Esophagus squamous epithelium (tissue), 5 donors: ENCODE measurements at regions not wholly inside any gene's neighbourhood (a gene's known extent, or its start where the extent isn't known, plus 50 kb on each side); places are given as distances from the start of the nearest gene placed in this dataset.
A peak's percentile ranks its signal among the peaks of the same experiment; 100 is the strongest.
"Not testable (repeated sequence)": the region's sequence is repeated elsewhere in the genome, so short reads cannot be mapped to it uniquely, and the experiment has no call there.

Experiments used
- DNase-seq: peaks from one replicate; lab custom pipeline; 2025; lab: John Stamatoyannopoulos, UW
- H3K27ac ChIP-seq, 4 donors: fragments of 200-600 bp; sonication (generic); one replicate each; pipeline ENCODE4 v1.5.1; 2016 to 2019; ENCODE audit warnings: mild to moderate bottlenecking in 1 of 4
- H3K27me3 ChIP-seq, 4 donors: fragments of 200-600 bp; sonication (generic); 1 replicate in 3 of 4; 2 replicates in 1 of 4; pipeline versions ENCODE4 v1.5.1 to v1.6.0; 2017 to 2021; ENCODE audit warnings: antibody characterized with exemption in 1 of 4
- H3K36me3 ChIP-seq, 3 donors: fragments of 200-600 bp; sonication (generic); one replicate each; pipeline ENCODE4 v1.5.1; 2016 to 2019
- H3K4me1 ChIP-seq, 3 donors: fragments of 200-600 bp; sonication (generic); one replicate each; pipeline ENCODE4 v1.5.1; 2017 to 2019
- H3K4me3 ChIP-seq, 4 donors: fragments of 200-600 bp; sonication (generic); 1 replicate in 3 of 4; 2 replicates in 1 of 4; pipeline ENCODE4 v1.5.1; 2016 to 2019; ENCODE audit warnings: mild to moderate bottlenecking in 2 of 4, moderate library complexity in 1 of 4
- H3K9me3 ChIP-seq, 3 donors: fragments of 200-600 bp; sonication (generic); one replicate each; pipeline ENCODE4 v1.5.1; 2016 to 2019
- POLR2A ChIP-seq, 4 donors: fragments of 450-650 bp; IDR thresholded peaks; one replicate each; pipeline ENCODE4 v1.6.1; 2017; ENCODE audit warnings: antibody characterized with exemption in 4 of 4, mild to moderate bottlenecking in 4 of 4, moderate library complexity in 3 of 4
- WGBS, 2 donors: methylation state at CpG; one replicate each; pipeline ENCODE4 v1.1.5; 2018; 5-methylcytosine and 5-hydroxymethylcytosine counted together
- intact Hi-C: fragments of 100-400 bp; cut with DNase I; formaldehyde crosslinking; loops from one replicate; pipeline ENCODE4 v1.15.0; 2022
- TF ChIP-seq, protein P1 (sequence below), 6 experiments: fragments of 450-650 bp in 4 of 6; fragments of 200-600 bp in 2 of 6; sonication (generic) in 2 of 6; IDR thresholded peaks; one replicate each; pipeline ENCODE4 v1.5.1; 2016 to 2019; ENCODE audit warnings: antibody characterized with exemption in 6 of 6, mild to moderate bottlenecking in 4 of 6, moderate library complexity in 4 of 6
- donor health status: DM: yes; HTN: yes; CAD: no.

GRCh38 chr16:35574454-35575431 lies 2115.3 kb downstream of the TP53TG3F start:
- no peaks in the 10 kb centered on the region for H3K4me1 ChIP-seq
- no peak for TF ChIP-seq POLR2A (IDR thresholded peaks at IDR 0.05)
- TF ChIP-seq, protein P1, sequence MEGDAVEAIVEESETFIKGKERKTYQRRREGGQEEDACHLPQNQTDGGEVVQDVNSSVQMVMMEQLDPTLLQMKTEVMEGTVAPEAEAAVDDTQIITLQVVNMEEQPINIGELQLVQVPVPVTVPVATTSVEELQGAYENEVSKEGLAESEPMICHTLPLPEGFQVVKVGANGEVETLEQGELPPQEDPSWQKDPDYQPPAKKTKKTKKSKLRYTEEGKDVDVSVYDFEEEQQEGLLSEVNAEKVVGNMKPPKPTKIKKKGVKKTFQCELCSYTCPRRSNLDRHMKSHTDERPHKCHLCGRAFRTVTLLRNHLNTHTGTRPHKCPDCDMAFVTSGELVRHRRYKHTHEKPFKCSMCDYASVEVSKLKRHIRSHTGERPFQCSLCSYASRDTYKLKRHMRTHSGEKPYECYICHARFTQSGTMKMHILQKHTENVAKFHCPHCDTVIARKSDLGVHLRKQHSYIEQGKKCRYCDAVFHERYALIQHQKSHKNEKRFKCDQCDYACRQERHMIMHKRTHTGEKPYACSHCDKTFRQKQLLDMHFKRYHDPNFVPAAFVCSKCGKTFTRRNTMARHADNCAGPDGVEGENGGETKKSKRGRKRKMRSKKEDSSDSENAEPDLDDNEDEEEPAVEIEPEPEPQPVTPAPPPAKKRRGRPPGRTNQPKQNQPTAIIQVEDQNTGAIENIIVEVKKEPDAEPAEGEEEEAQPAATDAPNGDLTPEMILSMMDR (IDR thresholded peaks at IDR 0.05) = no peak
- intact Hi-C loops = no loop called here
- no peaks in the 10 kb centered on the region for H3K36me3 ChIP-seq
- no peak for DNase-seq
- no peak overlapping the region for H3K27ac ChIP-seq
- WGBS, 2 donors = 63 to 87% methylated on average over 6 to 13 of the region's 60 CpGs
- H3K4me3 ChIP-seq = no peak overlapping the region
- no peaks in the 10 kb centered on the region for H3K27me3 ChIP-seq
- peaks cover 0 to 36% (median 6%) of the 10 kb centered on the region in 3 donors for H3K9me3 ChIP-seq

DNA sequence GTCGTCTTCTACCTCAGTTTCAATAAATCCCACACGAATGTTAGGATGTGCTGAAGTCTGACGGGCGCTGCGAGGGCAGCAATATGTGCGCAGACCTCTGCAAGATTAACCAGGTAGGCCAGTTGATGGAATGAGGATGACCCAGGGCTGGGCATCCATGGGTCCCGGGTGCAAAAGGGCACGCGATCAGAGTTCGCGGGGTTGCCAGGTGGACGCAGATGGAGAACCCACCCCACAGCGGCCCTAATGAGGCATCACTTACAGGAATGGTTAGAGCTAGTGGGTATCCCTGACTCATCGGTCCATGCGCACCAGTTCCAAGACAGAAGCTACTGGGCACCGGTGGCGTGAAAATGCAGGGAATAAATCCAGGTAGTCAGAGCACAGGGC lies 2116.0 kb downstream of the TP53TG3F start:
- intact Hi-C loops = no loop called here
- TF ChIP-seq POLR2A (IDR thresholded peaks at IDR 0.05) = no peak
- TF ChIP-seq, protein P1 (IDR thresholded peaks at IDR 0.05) = no peak
- no peaks in the 10 kb centered on the region for H3K4me1 ChIP-seq
- 74 to 79% methylated on average over 8 to 12 of the region's 17 CpGs for WGBS, 2 donors
- H3K27me3 ChIP-seq = no peaks in the 10 kb centered on the region
- peaks cover 0 to 41% (median 6%) of the 10 kb centered on the region in 3 donors for H3K9me3 ChIP-seq
- no peaks in the 10 kb centered on the region for H3K36me3 ChIP-seq
- no peak for DNase-seq
- H3K27ac ChIP-seq = no peak overlapping the region
- H3K4me3 ChIP-seq = no peak overlapping the region

DNA sequence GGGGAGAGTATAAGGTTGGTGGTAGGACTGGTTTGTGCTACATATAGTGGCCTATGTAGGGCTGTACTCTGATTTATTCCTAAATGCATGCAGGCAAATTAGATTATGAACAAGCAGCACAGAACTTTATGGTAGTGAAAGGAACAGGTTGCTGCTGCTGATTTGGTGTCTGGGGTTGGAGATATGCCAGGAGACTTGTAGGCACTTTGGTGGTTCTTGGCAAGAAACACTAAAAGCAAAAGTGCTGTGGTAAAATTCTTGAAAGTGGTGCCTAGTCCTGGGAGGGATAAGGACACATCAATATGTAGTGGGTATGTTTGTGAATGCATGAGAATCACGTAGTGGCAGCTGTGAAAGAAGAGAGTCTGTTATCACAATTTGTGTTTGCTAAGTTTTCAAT lies 2126.0 kb downstream of the TP53TG3F start:
- Histone ChIP-seq H3K27me3 (no peaks in the 10 kb centered on the region), H3K4me1 (no peaks in the 10 kb centered on the region), H3K36me3 (no peaks in the 10 kb centered on the region), H3K4me3 (no peak overlapping the region), H3K9me3 (no peaks in the 10 kb centered on the region), H3K27ac (no peak overlapping the region)
- 18 to 31% methylated on average over 1 of the region's 1 CpG for WGBS, 2 donors
- intact Hi-C loops = no loop called here
- no peak for DNase-seq
- no peak for TF ChIP-seq POLR2A (IDR thresholded peaks at IDR 0.05)
- TF ChIP-seq, protein P1 (IDR thresholded peaks at IDR 0.05) = no peak

GRCh38 chr16:35590913-35591312 lies 2131.5 kb downstream of the TP53TG3F start:
- intact Hi-C loops, H3K4me1 ChIP-seq, H3K4me3 ChIP-seq, H3K27me3 ChIP-seq, H3K27ac ChIP-seq, H3K36me3 ChIP-seq, DNase-seq: not testable (repeated sequence)
- H3K9me3 ChIP-seq = peaks cover 0 to 14% (median 0%) of the 10 kb centered on the region in 3 donors
- TF ChIP-seq, protein P1 (IDR thresholded peaks at IDR 0.05) = peak in 5 of 6 experiments; percentile 17 to 66 (median 32)
- 70 to 71% methylated on average over 7 of the region's 7 CpGs for WGBS, 2 donors

DNA sequence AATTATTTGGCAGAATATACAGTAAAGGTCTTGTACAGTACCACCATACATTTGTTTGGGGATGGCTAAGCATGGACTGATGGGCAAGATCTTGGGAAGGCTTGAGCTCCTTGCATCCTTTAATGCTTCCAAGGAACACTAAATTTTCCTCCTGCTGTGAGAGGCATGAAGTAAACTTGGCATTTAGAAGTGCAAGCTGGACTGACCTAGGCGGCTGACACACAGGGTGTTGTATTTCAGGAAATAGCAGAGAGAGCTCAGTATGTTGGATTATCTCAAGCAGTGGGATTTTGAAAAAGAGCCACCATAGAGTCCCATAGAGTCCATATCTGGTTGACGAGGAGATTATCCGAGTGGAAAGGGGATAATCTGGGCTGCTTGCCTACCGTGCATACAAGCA lies 2137.1 kb downstream of the TP53TG3F start:
- Histone ChIP-seq H3K36me3 (no peaks in the 10 kb centered on the region), H3K9me3 (peaks cover 0 to 4% (median 0%) of the 10 kb centered on the region in 3 donors), H3K4me3 (no peak overlapping the region), H3K27ac (peak overlapping the region in 3 of 4 donors; percentile 85 to 91 (median 88)), H3K4me1 (peaks cover 0 to 59% (median 8%) of the 10 kb centered on the region in 3 donors), H3K27me3 (no peaks in the 10 kb centered on the region)
- WGBS, 2 donors = 63 to 73% methylated on average over 4 of the region's 4 CpGs
- intact Hi-C loops = no loop called here
- DNase-seq = no peak
- TF ChIP-seq, protein P1 (IDR thresholded peaks at IDR 0.05) = no peak
- no peak for TF ChIP-seq POLR2A (IDR thresholded peaks at IDR 0.05)
